Loucy (cell line): ENCODE measurements at regions not wholly inside any gene's neighbourhood (a gene's known extent, or its start where the extent isn't known, plus 50 kb on each side); places are given as distances from the start of the nearest gene placed in this dataset.

Experiments
- H2AFZ ChIP-seq: fragments of 200-600 bp; sonication (generic); 2 replicates; pipeline ENCODE4 v1.6.0; 2016; ENCODE audit warnings: antibody characterized with exemption, mild to moderate bottlenecking, low read length, moderate library complexity
- H3F3A ChIP-seq: fragments of 200-600 bp; 2 replicates; pipeline ENCODE4 v1.6.0; 2016; ENCODE audit warnings: antibody characterized with exemption, low read depth, mild to moderate bottlenecking
- H3K27me3 ChIP-seq: fragments of 200-600 bp; sonication (generic); 2 replicates; pipeline ENCODE4 v1.6.1; 2014; ENCODE audit warnings: low read length, mild to moderate bottlenecking; ENCODE audit not compliant: insufficient read depth, poor library complexity, severe bottlenecking
- H3K36me3 ChIP-seq: fragments of 200-600 bp; sonication (generic); 2 replicates; pipeline ENCODE4 v1.6.1; 2016; ENCODE audit warnings: low read length; ENCODE audit not compliant: insufficient read depth
- H3K4me1 ChIP-seq: fragments of 200-600 bp; sonication (generic); 2 replicates; pipeline ENCODE4 v1.5.1; 2014; ENCODE audit warnings: low read length, mild to moderate bottlenecking; ENCODE audit not compliant: insufficient read depth, poor library complexity, severe bottlenecking
- H3K4me2 ChIP-seq: fragments of 200-600 bp; sonication (generic); 2 replicates; pipeline ENCODE4 v1.6.0; 2014; ENCODE audit warnings: antibody characterized with exemption, low read length, low read depth, mild to moderate bottlenecking; ENCODE audit not compliant: poor library complexity, severe bottlenecking
- H3K4me3 ChIP-seq: fragments of 200-600 bp; sonication (generic); 2 replicates; pipeline ENCODE4 v1.5.1; 2014; ENCODE audit warnings: low read length, mild to moderate bottlenecking, mixed read lengths; ENCODE audit not compliant: poor library complexity, severe bottlenecking
- H3K79me2 ChIP-seq: fragments of 200-600 bp; sonication (generic); 2 replicates; pipeline ENCODE4 v1.6.1; 2014; ENCODE audit warnings: low read length; ENCODE audit not compliant: insufficient read depth
- H3K9ac ChIP-seq: fragments of 200-600 bp; sonication (generic); 2 replicates; pipeline ENCODE4 v1.6.0; 2014; ENCODE audit warnings: mild to moderate bottlenecking, low read depth, low read length, moderate library complexity; ENCODE audit not compliant: poor library complexity, severe bottlenecking
- H3K9me2 ChIP-seq: fragments of 200-600 bp; sonication (generic); replicated peaks from 2 replicates; pipeline ENCODE4 v1.6.1; 2016; ENCODE audit warnings: low read depth, low read length, mixed read lengths
- H3K9me3 ChIP-seq: fragments of 200-600 bp; sonication (generic); 2 replicates; pipeline ENCODE4 v1.6.1; 2014; ENCODE audit warnings: mild to moderate bottlenecking, antibody characterized with exemption, low read length, low read depth; ENCODE audit not compliant: insufficient read depth
- H4K20me1 ChIP-seq: fragments of 200-600 bp; sonication (generic); 2 replicates; pipeline ENCODE4 v1.6.0; 2014; ENCODE audit warnings: antibody characterized with exemption, low read length, mild to moderate bottlenecking; ENCODE audit not compliant: insufficient read depth, poor library complexity, severe bottlenecking
- CTCF ChIP-seq: fragments of 200-600 bp; sonication (generic); conservative IDR thresholded peaks from 2 replicates; pipeline ENCODE4 v1.5.1; 2014; ENCODE audit warnings: mild to moderate bottlenecking, antibody characterized with exemption, low read length
- EZH2phosphoT487 ChIP-seq: fragments of 200-600 bp; IDR thresholded peaks from 2 replicates; pipeline ENCODE4 v1.6.1; 2018; ENCODE audit warnings: antibody characterized with exemption, mild to moderate bottlenecking, moderate library complexity, borderline replicate concordance

DNA sequence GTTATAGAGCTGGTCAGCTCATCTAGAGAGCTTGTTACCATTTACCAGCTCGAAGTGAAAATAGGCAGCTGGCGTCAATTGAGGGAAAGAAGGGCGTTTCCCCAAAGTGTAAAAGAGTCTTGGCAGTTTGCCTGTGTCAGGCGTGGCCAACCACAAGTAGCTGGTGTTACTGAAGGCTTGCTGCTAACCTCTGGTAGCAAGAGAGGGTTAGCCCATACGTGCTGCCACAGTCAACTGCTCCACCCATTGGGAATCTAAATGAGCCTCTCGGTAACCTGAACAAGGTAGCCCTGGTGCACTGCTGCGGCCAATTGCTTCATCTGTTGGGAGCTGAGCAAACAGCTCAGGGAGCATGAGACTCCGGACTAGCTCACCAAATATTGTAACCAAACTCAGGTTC is 314.9 kb upstream of the SLITRK5 start:
- Histone ChIP-seq H3K9ac (no peak overlapping the region), H3K27me3 (no peaks in the 10 kb centered on the region), H3K36me3 (no peaks in the 10 kb centered on the region), H3K4me2 (no peak overlapping the region), H3K9me2 (no peaks in the 10 kb centered on the region), H4K20me1 (no peaks in the 10 kb centered on the region), H2AFZ (no peak overlapping the region), H3K9me3 (no peaks in the 10 kb centered on the region), H3K4me3 (no peak overlapping the region), H3F3A (no peaks in the 10 kb centered on the region), H3K79me2 (no peaks in the 10 kb centered on the region), H3K4me1 (no peaks in the 10 kb centered on the region)
- TF ChIP-seq EZH2phosphoT487 (no peak), CTCF (no peak)

DNA sequence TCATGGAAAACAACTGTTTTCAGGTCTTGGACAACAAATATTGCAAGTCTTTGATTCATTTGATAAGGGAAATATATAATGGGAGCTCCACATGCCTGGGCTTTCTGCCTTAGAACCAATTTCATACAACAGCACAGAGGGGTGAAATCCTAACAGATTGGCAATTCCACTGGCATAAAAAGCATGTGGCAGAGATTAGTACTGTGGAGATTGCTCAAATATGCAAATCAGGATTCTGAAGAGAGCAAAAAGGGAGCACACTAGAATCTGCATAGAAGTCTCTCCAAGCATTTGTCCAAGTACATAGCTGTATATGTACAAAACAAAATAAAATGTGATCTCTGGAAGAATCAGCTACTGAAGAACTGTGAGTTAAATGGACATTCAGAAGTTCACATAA is 312.9 kb upstream of the SLITRK5 start:
- Histone ChIP-seq H3F3A (no peaks in the 10 kb centered on the region), H3K9ac (no peak overlapping the region), H3K9me3 (no peaks in the 10 kb centered on the region), H3K36me3 (no peaks in the 10 kb centered on the region), H3K4me2 (no peak overlapping the region), H3K4me1 (no peaks in the 10 kb centered on the region), H2AFZ (no peak overlapping the region), H3K9me2 (no peaks in the 10 kb centered on the region), H4K20me1 (no peaks in the 10 kb centered on the region), H3K4me3 (no peak overlapping the region), H3K27me3 (no peaks in the 10 kb centered on the region), H3K79me2 (no peaks in the 10 kb centered on the region)
- TF ChIP-seq CTCF, result no peak
- TF ChIP-seq EZH2phosphoT487, result no peak

GRCh38 chr13:87361216-87361615 is 310.0 kb upstream of the SLITRK5 start:
- Histone ChIP-seq H3K9me2 (no peaks in the 10 kb centered on the region), H4K20me1 (no peaks in the 10 kb centered on the region)

More at GRCh38 chr13:87361216-87361615, 310.0 kb upstream of the SLITRK5 start:
- Histone ChIP-seq H3K9me3 (no peaks in the 10 kb centered on the region), H3K79me2 (no peaks in the 10 kb centered on the region), H2AFZ (no peak overlapping the region), H3K9ac (no peak overlapping the region), H3F3A (no peaks in the 10 kb centered on the region), H3K4me2 (no peak overlapping the region), H3K4me1 (no peaks in the 10 kb centered on the region), H3K36me3 (no peaks in the 10 kb centered on the region), H3K27me3 (no peaks in the 10 kb centered on the region), H3K4me3 (no peak overlapping the region)
- TF ChIP-seq EZH2phosphoT487 (no peak), CTCF (no peak)
